ENCODE measurements at regions not wholly inside any gene's neighbourhood (a gene's known extent, or its start where the extent isn't known, plus 50 kb on each side); places are given as distances from the start of the nearest gene placed in this dataset.
"Not testable (repeated sequence)": the region's sequence is repeated elsewhere in the genome, so short reads cannot be mapped to it uniquely, and the experiment has no call there.

DNA sequence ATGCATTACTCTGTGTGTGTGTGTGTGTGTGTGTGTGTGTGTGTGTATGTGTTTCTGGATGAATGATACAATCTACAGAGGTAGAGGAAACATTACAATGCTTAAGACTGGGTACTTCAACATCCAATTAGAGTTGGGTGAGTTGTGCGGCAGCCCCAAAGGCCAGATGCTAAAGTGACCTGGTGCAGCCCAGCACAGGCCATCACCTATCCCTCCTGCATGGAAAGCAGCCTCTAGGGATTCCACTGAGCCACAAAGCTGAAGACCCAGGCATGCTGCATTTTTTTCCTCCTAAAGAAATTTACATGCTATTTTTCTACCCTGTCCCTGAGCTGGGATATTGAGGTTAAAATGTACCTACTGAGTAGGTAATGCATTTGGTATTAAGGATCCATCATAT, 79.1 kb upstream of the ETAA1 start:
- DNase-seq = no peak

DNA sequence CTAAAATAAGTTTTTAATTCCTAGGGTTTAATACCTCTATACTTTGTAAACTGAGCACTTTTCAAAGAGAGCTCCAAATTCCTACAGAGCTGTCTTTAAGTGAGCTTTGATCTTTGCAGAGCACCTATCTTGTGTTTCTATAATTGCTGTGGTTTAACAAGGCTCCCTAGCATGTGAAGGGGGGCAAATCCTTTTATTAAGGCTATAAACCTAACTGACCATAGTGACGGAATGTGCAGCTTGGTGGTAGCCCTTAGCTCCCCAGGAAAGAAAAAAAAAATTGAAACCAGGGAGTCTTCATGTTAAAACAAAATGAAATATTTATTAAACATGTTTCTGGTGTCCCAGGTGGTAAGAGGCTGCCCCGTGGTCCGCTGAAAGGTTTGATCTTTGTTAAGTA, 78.6 kb upstream of the ETAA1 start:
- no peak for DNase-seq

GRCh38 chr2:67318993-67319481, 78.1 kb upstream of the ETAA1 start:
- no peak for DNase-seq

- DNase-seq = no peak
Observed at GRCh38 chr2:67320861-67321587, 76.1 kb upstream of the ETAA1 start.

DNA sequence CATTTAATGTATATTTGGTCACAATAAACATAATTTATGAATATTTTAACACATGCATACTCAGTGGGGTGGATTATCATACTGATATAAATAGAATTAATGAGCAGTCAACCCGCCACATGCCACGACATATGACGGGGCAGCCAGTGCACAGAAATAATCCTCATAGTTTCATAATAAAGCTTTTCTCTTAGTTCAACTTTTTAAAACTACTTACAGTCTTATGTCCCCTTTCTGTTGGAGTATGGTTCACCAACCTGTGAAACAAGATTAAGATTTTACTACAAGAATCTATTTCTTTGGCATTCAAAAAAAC, 75.6 kb upstream of the ETAA1 start:
- DNase-seq = no peak

- DNase-seq = no peak
Observed at GRCh38 chr2:67322353-67323001, 74.7 kb upstream of the ETAA1 start.

GRCh38 chr2:67323209-67323991, 73.7 kb upstream of the ETAA1 start:
- DNase-seq = no peak

DNA sequence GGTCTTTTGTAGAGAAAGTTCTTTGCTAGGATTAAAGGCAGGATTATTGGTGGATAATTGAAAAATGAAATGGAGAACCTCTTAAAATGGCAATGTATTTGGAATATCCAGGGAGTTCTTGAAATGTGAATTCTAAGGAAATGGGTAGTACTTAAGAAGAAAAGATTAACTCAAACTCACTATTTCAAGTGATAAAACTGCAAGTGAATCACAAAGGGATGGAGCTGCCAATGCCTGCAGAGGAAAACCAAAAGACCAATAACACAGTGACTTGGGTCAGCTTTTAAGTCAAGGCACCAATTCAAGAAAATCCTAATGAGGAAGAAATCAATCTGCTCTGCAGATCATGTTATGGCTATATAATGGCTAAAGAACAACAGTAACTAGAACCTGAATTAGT, 67.6 kb upstream of the ETAA1 start:
- DNase-seq = no peak

DNA sequence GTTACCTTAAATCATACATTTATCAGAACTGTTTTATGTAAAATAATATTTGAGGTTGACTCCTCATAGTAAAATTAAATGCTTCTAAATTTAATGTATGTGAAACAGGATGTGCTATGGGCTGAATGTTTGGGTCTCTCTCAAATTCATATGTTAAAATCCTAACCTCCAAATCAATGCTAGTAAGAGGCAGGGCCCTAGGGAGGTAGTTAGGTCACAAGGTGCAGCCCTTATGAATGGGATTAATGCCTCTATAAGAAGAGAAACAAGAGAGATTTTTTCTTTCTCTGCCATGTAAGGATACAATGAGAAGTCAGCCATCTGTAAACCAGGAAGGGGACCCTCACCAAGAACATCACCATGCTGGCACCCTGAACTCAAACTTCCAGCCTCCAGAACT, 67.2 kb upstream of the ETAA1 start:
- DNase-seq = no peak

DNA sequence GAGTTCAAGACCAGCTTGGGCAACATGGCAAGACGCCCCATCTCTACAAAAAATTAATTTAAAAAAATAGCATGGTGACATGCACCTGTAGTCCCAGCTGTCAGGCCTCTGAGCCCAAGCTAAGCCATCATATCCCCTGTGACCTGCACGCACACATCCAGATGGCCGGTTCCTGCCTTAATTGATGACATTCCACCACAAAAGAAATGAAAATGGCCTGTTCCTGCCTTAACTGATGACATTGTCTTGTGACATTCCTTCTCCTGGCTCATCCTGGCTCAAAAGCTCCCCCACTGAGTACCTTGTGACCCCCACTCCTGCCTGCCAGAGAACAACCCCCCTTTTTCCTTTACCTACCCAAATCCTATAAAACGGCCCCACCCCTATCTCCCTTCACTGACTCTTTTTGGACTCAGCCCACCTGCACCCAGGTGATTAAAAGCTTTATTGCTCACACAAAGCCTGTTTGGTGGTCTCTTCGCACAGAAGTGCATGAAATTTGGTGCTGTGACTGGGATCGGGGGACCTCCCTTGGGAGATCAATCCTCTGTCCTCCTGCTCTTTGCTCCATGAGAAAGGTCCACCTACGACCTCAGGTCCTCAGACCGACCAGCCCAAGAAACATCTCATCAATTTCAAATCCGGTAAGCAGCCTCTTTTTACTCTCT, 65.6 kb upstream of the ETAA1 start:
- DNase-seq = not testable (repeated sequence)

- no peak for DNase-seq
Observed at GRCh38 chr2:67337903-67338302, 59.2 kb upstream of the ETAA1 start.

GRCh38 chr2:67338601-67339233, 58.4 kb upstream of the ETAA1 start:
- no peak for DNase-seq

- DNase-seq = no peak
Observed at GRCh38 chr2:67339234-67339885, 57.8 kb upstream of the ETAA1 start.

- no peak for DNase-seq
Observed at GRCh38 chr2:67340133-67341011, 56.8 kb upstream of the ETAA1 start.

- DNase-seq = no peak
Observed at GRCh38 chr2:67341012-67341318, 56.2 kb upstream of the ETAA1 start.

DNA sequence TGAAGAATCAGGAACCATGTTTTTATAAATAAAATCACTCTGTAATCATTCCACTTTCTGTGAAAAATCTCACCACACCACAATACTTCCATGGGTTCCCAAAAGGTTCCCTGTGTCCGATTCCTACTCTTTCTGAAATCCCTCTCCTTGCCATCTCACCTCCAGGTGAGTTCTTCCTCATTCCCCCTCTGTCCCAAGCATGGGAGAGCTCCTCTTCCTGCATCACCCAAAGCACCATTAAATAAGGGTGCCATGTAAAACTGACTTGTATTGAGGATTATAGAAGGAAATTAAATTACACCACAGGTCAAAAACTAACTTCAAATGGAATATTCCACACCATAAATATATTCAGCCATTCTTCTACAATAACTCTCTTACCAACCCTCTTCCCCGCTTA, 55.8 kb upstream of the ETAA1 start:
- DNase-seq = no peak

DNA sequence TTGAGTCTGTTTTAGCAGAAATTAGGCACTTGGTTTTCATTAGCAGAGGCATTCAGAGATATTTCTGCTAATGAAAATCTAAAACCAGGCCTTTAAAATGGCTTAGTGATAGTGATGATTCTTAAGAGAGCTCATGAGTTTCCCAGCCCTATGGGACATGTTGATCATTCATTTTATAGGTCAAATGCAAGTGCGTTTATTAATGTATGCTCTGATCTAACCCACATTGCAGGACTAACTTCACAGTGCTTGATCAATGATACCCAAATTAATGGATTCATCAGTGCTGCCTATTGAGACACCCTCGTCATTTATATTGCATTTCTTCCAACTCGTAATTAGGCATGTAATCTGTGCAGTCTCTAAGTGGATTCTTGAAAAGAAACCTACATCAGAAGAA, 54.7 kb upstream of the ETAA1 start:
- no peak for DNase-seq

DNA sequence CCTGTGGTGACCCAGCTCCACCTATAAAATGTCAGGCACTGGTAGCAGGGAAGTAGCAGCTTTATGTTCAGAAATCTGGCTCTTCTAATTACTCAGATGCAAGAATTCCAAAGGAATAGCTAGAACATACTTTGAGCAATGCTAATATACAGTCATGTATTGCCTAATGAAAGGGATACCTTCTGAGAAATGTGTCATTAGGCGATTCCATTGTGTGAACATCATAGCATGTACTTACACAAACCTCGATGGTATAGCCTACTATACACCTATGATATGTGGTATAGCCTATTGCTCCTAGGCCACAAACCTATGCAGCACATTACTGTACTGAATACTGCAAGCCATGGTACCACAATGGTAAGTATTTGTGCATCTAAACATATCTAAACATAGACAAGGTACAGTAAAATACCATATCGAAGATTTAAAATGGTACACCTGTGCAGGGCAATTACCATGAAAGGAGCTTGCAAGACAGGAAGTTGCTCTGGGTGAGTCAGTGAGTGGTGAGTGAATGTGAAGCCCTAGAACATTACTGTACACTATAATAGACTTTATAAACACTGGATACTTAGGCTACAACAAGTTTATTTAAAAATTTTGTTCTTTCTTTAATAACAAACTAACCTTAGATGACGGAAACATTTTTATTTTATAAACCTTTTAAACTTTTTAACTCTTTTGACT, 50.3 kb upstream of the ETAA1 start:
- no peak for DNase-seq
